ENCODE measurements at regions not wholly inside any gene's neighbourhood (a gene's known extent, or its start where the extent isn't known, plus 50 kb on each side); places are given as distances from the start of the nearest gene placed in this dataset.

DNA sequence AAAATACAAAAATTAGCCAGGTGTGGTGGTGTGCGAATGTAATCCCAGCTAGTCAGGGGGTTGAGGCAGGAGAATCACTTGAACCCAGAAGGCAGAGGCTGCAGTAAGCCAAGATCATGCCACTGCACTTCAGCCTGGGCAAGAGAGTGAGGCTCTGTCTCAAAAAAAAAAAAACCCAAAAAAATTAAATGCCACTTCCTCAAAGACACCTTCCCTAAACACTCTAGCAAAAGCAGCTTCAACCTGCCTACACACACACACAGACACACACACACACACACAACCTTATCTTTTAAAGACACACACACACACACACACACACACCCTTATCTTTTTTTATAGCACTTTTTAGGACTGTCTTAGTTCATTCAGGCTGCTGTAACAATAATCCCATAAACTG is 201.7 kb upstream of the PSMD7 start:
- Mint-ChIP-seq H3K4me3 (no peak overlapping the region), H3K4me1 (ENCODE audit: low read depth) (no peaks in the 10 kb centered on the region), H3K27ac (no peak overlapping the region)

GRCh38 chr16:74094514-74094913 is 202.1 kb upstream of the PSMD7 start:
- H3K36me3 Mint-ChIP-seq (ENCODE audit: low read depth), result no peaks in the 10 kb centered on the region
- H3K9me3 Mint-ChIP-seq, result no peaks in the 10 kb centered on the region
- no peak overlapping the region for H3K27ac Mint-ChIP-seq
- no peaks in the 10 kb centered on the region for H3K27me3 Mint-ChIP-seq (ENCODE audit: low read depth)
- H3K4me1 Mint-ChIP-seq (ENCODE audit: low read depth), result no peaks in the 10 kb centered on the region
- no peak overlapping the region for H3K4me3 Mint-ChIP-seq

More for the DNA sequence above, 201.7 kb upstream of the PSMD7 start:
- Mint-ChIP-seq H3K36me3 (ENCODE audit: low read depth) (no peaks in the 10 kb centered on the region), H3K27me3 (ENCODE audit: low read depth) (no peaks in the 10 kb centered on the region), H3K9me3 (no peaks in the 10 kb centered on the region)

DNA sequence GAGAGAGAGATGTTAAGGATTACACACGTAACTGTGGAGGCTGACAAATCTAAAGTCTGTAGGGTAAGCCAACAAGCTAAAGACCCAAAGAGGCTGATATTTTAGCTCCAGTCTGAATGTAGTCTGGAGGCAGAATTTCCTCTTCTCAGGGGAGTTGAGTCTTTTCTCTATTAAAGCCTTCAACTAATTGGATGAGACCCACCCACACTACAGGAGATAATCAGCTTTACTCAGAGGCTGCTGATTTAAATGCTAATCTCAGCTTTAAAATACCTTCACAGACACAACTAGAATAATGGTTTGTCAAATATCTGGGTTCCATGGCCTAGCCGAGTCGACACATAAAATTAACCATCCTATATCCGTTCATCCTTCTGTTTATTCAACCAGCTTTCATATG is 204.3 kb upstream of the PSMD7 start:
- Mint-ChIP-seq H3K27ac (no peak overlapping the region), H3K9me3 (no peaks in the 10 kb centered on the region), H3K4me1 (ENCODE audit: low read depth) (no peaks in the 10 kb centered on the region), H3K27me3 (ENCODE audit: low read depth) (no peaks in the 10 kb centered on the region), H3K36me3 (ENCODE audit: low read depth) (no peaks in the 10 kb centered on the region), H3K4me3 (no peak overlapping the region)

DNA sequence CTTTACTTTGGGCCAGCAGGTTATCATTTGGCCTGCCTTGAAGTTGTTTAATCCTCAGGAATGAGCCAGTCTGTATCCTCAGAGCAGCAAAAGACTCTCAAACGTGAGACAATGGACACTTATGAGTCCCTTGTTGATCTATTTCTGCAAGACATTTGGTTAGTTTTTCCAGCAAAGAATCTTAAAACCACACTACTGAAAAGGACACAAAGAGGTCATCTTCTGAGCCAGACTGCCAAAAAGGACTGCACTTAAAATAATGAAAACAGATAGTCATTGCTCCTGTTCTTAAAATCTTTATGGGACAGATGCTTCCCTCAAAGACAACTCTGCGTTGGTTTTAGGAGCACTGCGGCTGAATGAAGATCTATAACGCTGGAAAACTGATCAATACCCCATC is 205.7 kb upstream of the PSMD7 start:
- H3K4me3 Mint-ChIP-seq, result no peak overlapping the region
- no peaks in the 10 kb centered on the region for H3K4me1 Mint-ChIP-seq (ENCODE audit: low read depth)
- no peaks in the 10 kb centered on the region for H3K27me3 Mint-ChIP-seq (ENCODE audit: low read depth)
- no peak overlapping the region for H3K27ac Mint-ChIP-seq
- H3K36me3 Mint-ChIP-seq (ENCODE audit: low read depth), result no peaks in the 10 kb centered on the region
- H3K9me3 Mint-ChIP-seq, result no peaks in the 10 kb centered on the region

DNA sequence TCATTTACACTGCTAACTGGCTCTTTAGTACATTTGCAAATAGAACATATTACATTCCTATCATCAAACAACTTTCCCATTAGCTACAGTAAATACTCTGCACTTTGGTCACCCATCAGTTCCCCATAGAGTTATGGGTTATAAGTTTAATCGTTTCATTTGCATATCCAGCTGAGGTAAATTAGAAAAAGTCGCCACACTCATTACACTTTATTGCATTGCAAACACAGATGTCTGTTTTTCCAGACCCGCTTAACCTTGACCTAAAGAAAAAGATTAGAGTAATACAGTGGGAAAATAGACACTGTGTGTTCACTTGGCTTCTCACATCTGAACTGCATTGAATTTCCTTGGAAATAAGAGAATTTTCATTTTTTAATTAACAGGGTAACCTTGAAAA is 213.1 kb upstream of the PSMD7 start:
- Mint-ChIP-seq H3K4me1 (ENCODE audit: low read depth) (no peaks in the 10 kb centered on the region), H3K27me3 (ENCODE audit: low read depth) (no peaks in the 10 kb centered on the region), H3K9me3 (no peaks in the 10 kb centered on the region), H3K27ac (no peak overlapping the region), H3K4me3 (no peak overlapping the region), H3K36me3 (ENCODE audit: low read depth) (no peaks in the 10 kb centered on the region)

GRCh38 chr16:74080311-74080710 is 216.3 kb upstream of the PSMD7 start:
- H3K9me3 Mint-ChIP-seq, result peaks cover 10% of the 10 kb centered on the region
- H3K27me3 Mint-ChIP-seq (ENCODE audit: low read depth), result no peaks in the 10 kb centered on the region
- no peak overlapping the region for H3K27ac Mint-ChIP-seq
- H3K4me3 Mint-ChIP-seq, result no peak overlapping the region
- no peaks in the 10 kb centered on the region for H3K4me1 Mint-ChIP-seq (ENCODE audit: low read depth)
- H3K36me3 Mint-ChIP-seq (ENCODE audit: low read depth), result no peaks in the 10 kb centered on the region

DNA sequence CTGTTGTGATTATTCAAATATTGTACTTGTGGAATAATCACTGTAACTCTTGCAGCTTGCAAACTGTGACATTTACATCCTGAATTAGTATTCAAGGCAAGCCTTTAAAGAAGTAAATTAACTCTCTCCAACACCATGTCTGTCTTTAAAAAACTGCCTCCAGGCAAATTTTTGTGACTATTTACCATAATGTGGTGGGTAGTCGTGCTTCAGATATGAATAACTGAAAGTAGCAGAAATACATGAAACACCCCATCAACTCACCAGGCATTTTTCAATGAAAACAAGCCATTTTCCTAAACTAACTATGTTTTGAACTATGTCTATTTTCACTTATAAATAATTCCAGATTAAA is 217.4 kb upstream of the PSMD7 start:
- Mint-ChIP-seq H3K27me3 (ENCODE audit: low read depth) (no peaks in the 10 kb centered on the region), H3K4me3 (no peak overlapping the region), H3K27ac (no peak overlapping the region), H3K9me3 (peaks cover 14% of the 10 kb centered on the region), H3K36me3 (ENCODE audit: low read depth) (no peaks in the 10 kb centered on the region), H3K4me1 (ENCODE audit: low read depth) (no peaks in the 10 kb centered on the region)

DNA sequence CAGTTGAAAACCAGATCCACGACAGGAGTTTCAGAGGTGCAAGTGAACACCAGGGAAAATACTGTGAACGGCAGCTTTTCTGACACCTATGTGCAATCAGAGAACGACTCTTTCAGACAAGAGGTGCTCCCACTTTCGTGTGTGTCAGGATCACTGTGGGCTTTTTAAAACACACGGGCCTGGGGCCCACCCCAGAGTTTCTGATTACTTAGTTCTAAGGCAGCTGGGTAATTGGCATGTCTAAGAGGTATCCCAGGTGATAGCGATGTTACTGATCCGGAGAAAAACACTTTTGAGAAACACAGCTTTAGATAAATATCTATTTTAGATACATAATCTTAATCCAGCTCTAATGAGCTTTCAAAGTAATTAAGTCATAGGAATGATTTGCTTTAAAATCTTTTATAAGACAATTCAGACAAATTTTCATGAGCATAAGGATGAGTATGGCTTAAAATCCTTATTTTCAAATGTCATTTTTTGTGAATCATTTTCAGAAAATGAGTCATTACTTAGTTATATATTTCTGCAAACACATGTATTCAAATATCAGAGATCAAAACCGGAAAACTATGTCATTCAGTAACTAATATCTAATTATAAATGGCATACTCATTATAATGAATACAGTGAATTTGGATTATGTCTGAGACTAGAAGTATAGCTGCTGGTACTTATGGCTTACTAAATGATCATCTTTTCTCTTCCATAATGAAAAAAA is 217.9 kb upstream of the PSMD7 start:
- H3K27me3 Mint-ChIP-seq (ENCODE audit: low read depth), result no peaks in the 10 kb centered on the region

DNA sequence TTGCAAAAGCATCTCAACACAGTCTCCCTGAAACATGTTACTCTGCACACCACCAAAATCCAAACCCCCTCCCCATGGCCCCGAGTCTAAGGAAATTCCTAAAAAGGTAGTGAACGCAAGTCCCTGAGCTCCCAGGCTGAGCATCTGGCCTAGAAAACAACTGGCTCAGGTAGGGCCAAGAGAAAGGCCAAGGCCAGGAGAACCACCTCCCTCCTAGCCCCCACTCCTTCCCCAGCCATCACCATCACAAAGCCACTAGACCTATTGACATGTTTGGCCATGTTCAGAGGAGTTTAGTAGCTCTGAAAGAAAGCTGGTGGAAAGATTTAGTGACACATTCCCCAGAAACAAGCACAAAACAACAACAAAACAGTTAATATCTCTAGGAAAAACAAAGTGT is 220.0 kb upstream of the PSMD7 start:
- no peak overlapping the region for H3K4me3 Mint-ChIP-seq
- no peaks in the 10 kb centered on the region for H3K36me3 Mint-ChIP-seq (ENCODE audit: low read depth)
- H3K9me3 Mint-ChIP-seq, result peaks cover 16% of the 10 kb centered on the region
- no peak overlapping the region for H3K27ac Mint-ChIP-seq
- no peaks in the 10 kb centered on the region for H3K4me1 Mint-ChIP-seq (ENCODE audit: low read depth)
- no peaks in the 10 kb centered on the region for H3K27me3 Mint-ChIP-seq (ENCODE audit: low read depth)

More for the DNA sequence above, 217.9 kb upstream of the PSMD7 start:
- no peak overlapping the region for H3K4me3 Mint-ChIP-seq
- H3K36me3 Mint-ChIP-seq (ENCODE audit: low read depth), result no peaks in the 10 kb centered on the region
- H3K27ac Mint-ChIP-seq, result no peak overlapping the region
- H3K4me1 Mint-ChIP-seq (ENCODE audit: low read depth), result no peaks in the 10 kb centered on the region
- H3K9me3 Mint-ChIP-seq, result peaks cover 16% of the 10 kb centered on the region

DNA sequence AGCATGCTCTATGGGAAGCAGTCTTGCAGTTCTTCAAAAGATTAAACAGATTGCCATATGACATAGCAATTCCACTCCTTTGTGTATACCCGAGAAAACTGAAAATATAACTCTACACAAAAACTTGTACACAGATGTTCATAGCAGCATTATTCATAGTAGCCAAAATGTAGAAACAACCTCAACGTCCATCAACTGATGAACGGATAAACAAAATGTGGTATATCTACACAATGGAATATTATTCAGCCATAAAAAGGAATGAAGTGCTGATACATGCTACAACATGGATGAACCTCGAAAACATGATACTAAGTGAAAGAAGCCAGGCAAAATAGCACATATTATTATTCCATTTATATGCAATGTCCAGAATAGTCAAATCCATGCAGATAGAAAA is 221.2 kb upstream of the PSMD7 start:
- Mint-ChIP-seq H3K4me3 (no peak overlapping the region), H3K9me3 (peaks cover 16% of the 10 kb centered on the region), H3K27me3 (ENCODE audit: low read depth) (no peaks in the 10 kb centered on the region), H3K27ac (no peak overlapping the region), H3K36me3 (ENCODE audit: low read depth) (no peaks in the 10 kb centered on the region), H3K4me1 (ENCODE audit: low read depth) (no peaks in the 10 kb centered on the region)

GRCh38 chr16:74073456-74073855 is 223.2 kb upstream of the PSMD7 start:
- Mint-ChIP-seq H3K27ac (no peak overlapping the region), H3K36me3 (ENCODE audit: low read depth) (no peaks in the 10 kb centered on the region), H3K27me3 (ENCODE audit: low read depth) (no peaks in the 10 kb centered on the region), H3K4me3 (no peak overlapping the region), H3K4me1 (ENCODE audit: low read depth) (no peaks in the 10 kb centered on the region), H3K9me3 (peaks cover 16% of the 10 kb centered on the region)

DNA sequence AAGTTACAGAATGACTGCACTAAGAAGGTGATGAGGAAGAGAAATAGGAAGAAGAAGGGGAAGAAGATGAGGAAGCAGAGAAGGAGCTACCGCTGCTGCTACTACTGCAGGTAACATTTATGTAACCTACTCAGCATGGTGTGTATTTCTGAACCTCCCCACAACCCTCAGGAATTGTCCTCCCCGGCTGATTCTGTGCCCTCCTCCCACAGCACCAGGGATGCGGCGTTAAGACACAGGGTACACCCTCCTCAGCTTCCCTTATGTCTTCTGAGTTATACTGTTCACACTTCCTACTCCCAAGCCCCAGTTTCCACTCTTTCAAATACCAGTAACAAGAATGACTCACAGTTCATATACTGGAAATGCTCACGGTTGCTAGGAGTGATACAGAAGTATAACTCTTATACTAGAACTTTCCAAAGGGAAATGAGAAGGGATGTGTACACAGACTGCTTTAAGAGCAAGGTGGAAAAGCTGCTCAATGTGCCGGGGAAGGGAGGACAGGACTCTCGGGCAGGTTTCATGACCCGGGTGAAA is 224.5 kb upstream of the PSMD7 start:
- Mint-ChIP-seq H3K36me3 (ENCODE audit: low read depth) (no peaks in the 10 kb centered on the region), H3K4me3 (no peak overlapping the region), H3K4me1 (ENCODE audit: low read depth) (no peaks in the 10 kb centered on the region), H3K27ac (no peak overlapping the region), H3K9me3 (peaks cover 16% of the 10 kb centered on the region), H3K27me3 (ENCODE audit: low read depth) (peaks cover 4% of the 10 kb centered on the region)

DNA sequence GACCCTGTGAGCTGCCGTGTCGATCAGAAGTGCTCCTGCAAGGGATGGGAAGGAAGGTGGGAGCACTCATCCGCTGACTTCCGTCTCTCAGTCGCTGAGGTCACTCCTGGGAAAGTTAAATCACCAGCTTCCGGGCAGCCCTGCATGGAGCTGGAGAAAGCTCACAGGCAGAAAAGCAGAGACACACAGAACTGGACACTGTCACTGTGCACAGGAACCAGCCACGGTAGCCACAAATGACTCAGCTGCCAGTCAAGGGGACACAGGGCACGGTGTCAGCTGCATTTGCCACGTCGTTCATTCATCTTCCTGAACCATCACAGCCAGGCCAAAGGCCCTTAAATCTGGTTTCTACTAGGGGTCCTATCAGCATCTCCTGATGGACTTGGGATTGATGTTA is 226.4 kb upstream of the PSMD7 start:
- H3K4me1 Mint-ChIP-seq (ENCODE audit: low read depth), result no peaks in the 10 kb centered on the region
- H3K27ac Mint-ChIP-seq, result no peak overlapping the region
- peaks cover 6% of the 10 kb centered on the region for H3K9me3 Mint-ChIP-seq
- H3K36me3 Mint-ChIP-seq (ENCODE audit: low read depth), result no peaks in the 10 kb centered on the region
- peaks cover 9% of the 10 kb centered on the region for H3K27me3 Mint-ChIP-seq (ENCODE audit: low read depth)
- H3K4me3 Mint-ChIP-seq, result no peak overlapping the region

GRCh38 chr16:74064120-74064735 is 232.4 kb upstream of the PSMD7 start:
- no peak overlapping the region for H3K4me3 Mint-ChIP-seq
- no peak overlapping the region for H3K27ac Mint-ChIP-seq
- no peaks in the 10 kb centered on the region for H3K9me3 Mint-ChIP-seq
- H3K27me3 Mint-ChIP-seq (ENCODE audit: low read depth), result peaks cover 9% of the 10 kb centered on the region
- H3K36me3 Mint-ChIP-seq (ENCODE audit: low read depth), result no peaks in the 10 kb centered on the region
- no peaks in the 10 kb centered on the region for H3K4me1 Mint-ChIP-seq (ENCODE audit: low read depth)

- Mint-ChIP-seq H3K4me3 (no peak overlapping the region), H3K4me1 (ENCODE audit: low read depth) (no peaks in the 10 kb centered on the region), H3K36me3 (ENCODE audit: low read depth) (no peaks in the 10 kb centered on the region), H3K9me3 (no peaks in the 10 kb centered on the region), H3K27me3 (ENCODE audit: low read depth) (no peaks in the 10 kb centered on the region), H3K27ac (no peak overlapping the region)
These were observed 242.8 kb upstream of the PSMD7 start for GRCh38 chr16:74053826-74054225.
